NT2/D1 (cell line): ENCODE measurements at regions not wholly inside any gene's neighbourhood (a gene's known extent, or its start where the extent isn't known, plus 50 kb on each side); places are given as distances from the start of the nearest gene placed in this dataset.

Source experiments
- DNase-seq: peaks from one replicate; pipeline ENCODE4 v3.0.0-alpha.2; 2011; ENCODE audit warnings: low read depth, low spot score
- H3K27me3 ChIP-seq: 2 replicates; pipeline ENCODE4 v1.6.0; 2011; ENCODE audit warnings: mild to moderate bottlenecking; ENCODE audit not compliant: insufficient read length, insufficient read depth
- H3K36me3 ChIP-seq: 2 replicates; pipeline ENCODE4 v1.6.1; 2011; ENCODE audit warnings: mild to moderate bottlenecking, low read length, mixed read lengths; ENCODE audit not compliant: insufficient read depth, insufficient read length
- H3K4me1 ChIP-seq: 2 replicates; pipeline ENCODE4 v1.5.1; 2011; ENCODE audit not compliant: insufficient read depth, insufficient read length
- H3K4me3 ChIP-seq: 2 replicates; pipeline ENCODE4 v1.5.1; 2011; ENCODE audit warnings: low read depth; ENCODE audit not compliant: insufficient read length
- H3K9ac ChIP-seq: 2 replicates; pipeline ENCODE4 v1.6.0; 2011; ENCODE audit warnings: low read depth; ENCODE audit not compliant: insufficient read length
- H3K9me3 ChIP-seq: 2 replicates; pipeline ENCODE4 v1.5.1; 2011; ENCODE audit warnings: mild to moderate bottlenecking, low read length; ENCODE audit not compliant: insufficient read depth
- SUZ12 ChIP-seq: IDR thresholded peaks from 2 replicates; pipeline ENCODE4 v1.6.1; 2011; ENCODE audit not compliant: insufficient read length, insufficient read depth; ENCODE audit errors: extremely low read depth
- YY1 ChIP-seq: IDR thresholded peaks from 2 replicates; pipeline ENCODE4 v1.6.1; 2011; ENCODE audit not compliant: insufficient read length, insufficient read depth
- ZNF274 ChIP-seq: IDR thresholded peaks from 2 replicates; pipeline ENCODE4 v1.6.1; 2011; ENCODE audit warnings: mild to moderate bottlenecking, low read depth, low read length

DNA sequence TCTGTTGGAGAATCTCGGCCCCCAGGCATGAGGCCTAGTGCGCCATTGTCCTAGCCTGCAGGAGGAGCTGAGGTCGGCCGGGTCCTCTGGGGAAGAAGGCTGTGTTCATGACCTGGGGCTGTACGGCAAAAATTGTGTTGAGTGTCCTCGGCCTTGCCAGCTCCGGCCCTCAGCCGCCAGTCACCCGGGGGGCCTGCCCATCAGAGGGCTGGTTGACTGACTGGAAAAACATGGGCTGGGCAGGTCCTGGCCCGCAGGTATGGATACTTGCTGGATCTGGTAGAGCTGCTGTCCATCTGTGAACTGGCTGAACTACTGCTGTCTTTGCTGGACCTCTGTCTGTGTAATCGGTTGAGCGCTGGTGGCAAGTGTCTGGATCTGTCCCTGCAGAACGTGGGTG is 136.7 kb upstream of the GAS1 start:
- TF ChIP-seq SUZ12 (no peak), YY1 (no peak), ZNF274 (no peak)
- Histone ChIP-seq H3K9ac (no peak overlapping the region), H3K4me1 (no peaks in the 10 kb centered on the region), H3K9me3 (0 out of 2 replicates have a peak, but pooled peaks cover 8% of the 10 kb centered on the region), H3K27me3 (no peaks in the 10 kb centered on the region), H3K36me3 (no peaks in the 10 kb centered on the region), H3K4me3 (no peak overlapping the region)
- no peak for DNase-seq

DNA sequence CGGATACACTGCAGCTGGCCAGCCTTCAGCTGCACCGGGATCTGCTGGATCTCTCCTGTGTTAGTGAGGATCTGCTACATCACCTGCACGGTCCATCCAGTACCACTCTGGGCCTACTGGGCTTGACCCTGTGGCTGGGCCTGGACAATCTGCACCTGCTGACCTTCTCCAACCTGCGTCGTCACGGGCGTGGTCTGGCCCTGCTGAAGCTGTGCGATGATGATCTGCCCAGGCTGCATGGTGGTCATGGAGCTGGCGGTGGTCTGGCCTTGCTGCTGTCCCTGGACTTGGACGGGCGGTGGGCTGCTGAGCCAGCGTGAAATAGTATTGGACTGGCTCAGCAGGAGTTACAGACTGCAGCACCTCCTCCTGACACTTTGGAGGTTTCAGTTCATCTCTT is 137.1 kb upstream of the GAS1 start:
- no peak overlapping the region for H3K4me3 ChIP-seq
- H3K9ac ChIP-seq: no peak overlapping the region
- no peaks in the 10 kb centered on the region for H3K36me3 ChIP-seq
- 0 out of 2 replicates have a peak, but pooled peaks cover 8% of the 10 kb centered on the region for H3K9me3 ChIP-seq
- no peak for DNase-seq
- H3K4me1 ChIP-seq: no peaks in the 10 kb centered on the region
- no peaks in the 10 kb centered on the region for H3K27me3 ChIP-seq
- TF ChIP-seq YY1 (no peak), SUZ12 (no peak), ZNF274 (no peak)

DNA sequence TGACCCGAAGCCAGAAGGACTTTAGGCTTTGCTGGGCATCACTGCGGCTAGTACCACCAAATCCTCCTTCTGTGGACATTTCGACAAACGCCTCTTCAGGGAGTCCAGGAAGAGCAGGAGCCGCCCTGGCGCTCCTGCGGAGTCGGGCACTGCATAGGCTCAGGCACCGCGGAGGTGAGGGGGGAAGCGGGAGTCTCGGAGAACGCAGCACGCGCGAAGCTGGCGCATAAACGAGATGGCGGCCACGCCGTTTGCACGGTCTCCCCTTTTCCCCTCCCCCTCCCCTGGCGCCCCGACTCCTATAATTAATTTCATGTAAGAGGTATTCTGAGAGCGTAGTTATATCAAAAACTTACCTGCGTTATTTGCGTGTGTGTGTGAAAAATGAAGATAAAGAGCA is 137.8 kb upstream of the GAS1 start:
- no peak overlapping the region for H3K9ac ChIP-seq
- no peak for DNase-seq
- H3K4me1 ChIP-seq: no peaks in the 10 kb centered on the region
- 0 out of 2 replicates have a peak, but pooled peaks cover 1% of the 10 kb centered on the region for H3K9me3 ChIP-seq
- no peaks in the 10 kb centered on the region for H3K36me3 ChIP-seq
- no peaks in the 10 kb centered on the region for H3K27me3 ChIP-seq
- TF ChIP-seq YY1: no peak
- no peak for TF ChIP-seq ZNF274
- no peak for TF ChIP-seq SUZ12
- no peak overlapping the region for H3K4me3 ChIP-seq

DNA sequence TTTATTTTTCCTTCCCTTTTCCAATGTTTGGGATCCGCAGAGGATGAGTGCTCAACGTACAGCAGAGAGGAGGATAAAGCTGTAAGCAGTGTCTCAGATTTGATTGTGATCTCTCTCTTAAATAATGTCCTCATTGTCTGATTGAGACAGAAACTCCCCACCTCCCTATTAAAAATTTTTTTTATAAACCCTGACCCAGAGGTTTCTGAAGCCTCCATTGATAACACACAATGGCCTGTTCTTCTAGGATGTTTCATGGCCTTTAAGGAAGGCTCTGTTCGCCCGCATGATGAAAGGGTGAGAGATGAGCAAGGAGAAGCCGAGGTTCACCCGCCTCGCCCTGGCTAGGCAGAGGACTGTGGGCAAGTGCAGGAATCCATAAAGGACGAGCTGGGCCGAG is 138.2 kb upstream of the GAS1 start:
- Histone ChIP-seq H3K9ac (no peak overlapping the region), H3K27me3 (no peaks in the 10 kb centered on the region), H3K36me3 (no peaks in the 10 kb centered on the region), H3K4me1 (no peaks in the 10 kb centered on the region), H3K4me3 (no peak overlapping the region), H3K9me3 (no peaks in the 10 kb centered on the region)
- DNase-seq: no peak
- TF ChIP-seq YY1 (no peak), SUZ12 (no peak), ZNF274 (no peak)

DNA sequence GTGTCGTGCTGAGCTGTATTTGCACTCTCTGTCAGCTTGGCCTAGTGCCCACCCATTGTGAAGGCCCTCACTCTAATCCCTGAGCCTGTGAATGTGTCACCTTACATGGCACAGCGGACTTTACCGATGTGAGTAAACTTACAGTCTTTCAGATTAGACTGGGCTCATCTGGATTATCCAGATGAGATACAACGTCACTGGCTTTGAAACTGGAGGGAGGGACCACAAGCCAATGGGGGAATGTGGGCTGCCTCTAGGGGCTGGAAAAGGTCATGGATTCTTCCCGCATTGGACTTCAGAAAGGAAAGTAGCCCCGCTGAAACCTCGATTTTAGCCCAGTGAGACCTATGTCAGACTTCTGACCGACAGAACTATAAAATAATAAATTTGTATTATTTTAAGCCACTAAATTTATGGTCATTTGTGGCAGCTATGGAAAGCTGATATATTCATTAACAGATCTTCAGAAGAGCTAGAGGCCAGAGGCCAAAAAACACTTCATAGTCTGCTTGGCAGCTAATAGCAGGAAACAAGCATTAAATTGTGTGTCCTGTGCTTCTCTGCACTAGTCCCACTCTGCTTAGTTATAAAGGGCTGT is 139.0 kb upstream of the GAS1 start:
- H3K4me1 ChIP-seq: no peaks in the 10 kb centered on the region
- no peaks in the 10 kb centered on the region for H3K9me3 ChIP-seq
- DNase-seq: no peak
- TF ChIP-seq YY1: no peak
- TF ChIP-seq SUZ12: no peak
- no peak for TF ChIP-seq ZNF274
- no peaks in the 10 kb centered on the region for H3K36me3 ChIP-seq
- H3K9ac ChIP-seq: no peak overlapping the region
- no peaks in the 10 kb centered on the region for H3K27me3 ChIP-seq
- H3K4me3 ChIP-seq: no peak overlapping the region

DNA sequence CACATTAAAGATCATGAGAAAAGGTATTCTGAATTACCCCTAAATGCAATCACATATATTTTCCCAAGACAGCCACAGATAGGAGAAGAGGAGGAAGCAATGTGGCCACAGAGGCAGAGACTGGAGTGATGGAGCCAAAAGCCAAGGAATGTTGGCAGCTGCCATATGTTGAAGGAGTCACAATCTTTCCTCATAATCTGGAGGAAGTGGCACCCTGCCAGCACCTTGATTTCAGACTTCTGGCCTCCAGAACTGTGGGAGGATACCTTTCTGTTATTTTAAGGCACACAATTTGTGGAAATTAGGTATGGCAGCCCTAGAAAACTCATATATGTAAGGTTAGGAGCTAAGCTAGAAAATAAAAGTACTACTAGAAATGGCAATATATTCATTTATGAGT is 139.9 kb upstream of the GAS1 start:
- H3K4me1 ChIP-seq: no peaks in the 10 kb centered on the region
- no peak for DNase-seq
- no peak for TF ChIP-seq YY1
- TF ChIP-seq SUZ12: no peak
- TF ChIP-seq ZNF274: no peak
- H3K36me3 ChIP-seq: no peaks in the 10 kb centered on the region
- H3K4me3 ChIP-seq: no peak overlapping the region
- no peaks in the 10 kb centered on the region for H3K9me3 ChIP-seq
- H3K27me3 ChIP-seq: no peaks in the 10 kb centered on the region
- no peak overlapping the region for H3K9ac ChIP-seq

DNA sequence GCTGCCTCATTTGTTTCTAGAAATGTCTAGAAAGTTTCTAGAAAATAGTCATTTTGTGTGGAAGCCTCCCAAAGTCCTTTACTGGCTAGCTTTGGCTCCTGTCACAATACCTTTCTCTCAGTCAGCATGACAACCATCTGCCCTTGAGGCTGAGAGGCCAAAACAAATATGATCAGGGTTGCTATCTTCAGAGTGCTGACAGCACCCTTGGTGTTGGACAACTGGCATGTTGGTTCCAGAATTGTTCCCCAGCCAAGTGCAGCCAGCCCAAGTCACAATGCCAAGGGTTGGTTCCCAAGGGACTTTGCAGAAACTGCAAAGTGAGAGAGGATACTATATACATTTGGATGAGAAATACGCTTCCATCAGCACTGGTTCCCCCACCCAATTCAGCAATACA is 140.9 kb upstream of the GAS1 start:
- no peaks in the 10 kb centered on the region for H3K36me3 ChIP-seq
- no peak for DNase-seq
- TF ChIP-seq SUZ12 (no peak), YY1 (no peak), ZNF274 (no peak)
- H3K4me1 ChIP-seq: no peaks in the 10 kb centered on the region
- no peak overlapping the region for H3K4me3 ChIP-seq
- H3K27me3 ChIP-seq: no peaks in the 10 kb centered on the region
- H3K9ac ChIP-seq: no peak overlapping the region
- no peaks in the 10 kb centered on the region for H3K9me3 ChIP-seq
